ENCODE measurements at regions not wholly inside any gene's neighbourhood (a gene's known extent, or its start where the extent isn't known, plus 50 kb on each side); places are given as distances from the start of the nearest gene placed in this dataset.

- Histone ChIP-seq H3K36me3 (no peaks in the 10 kb centered on the region), H3K27me3 (no peaks in the 10 kb centered on the region), H3K27ac (no peak overlapping the region), H3K4me3 (no peak overlapping the region), H3K9me3 (no peaks in the 10 kb centered on the region), H3K4me1 (no peaks in the 10 kb centered on the region)
- TF ChIP-seq, protein P1, sequence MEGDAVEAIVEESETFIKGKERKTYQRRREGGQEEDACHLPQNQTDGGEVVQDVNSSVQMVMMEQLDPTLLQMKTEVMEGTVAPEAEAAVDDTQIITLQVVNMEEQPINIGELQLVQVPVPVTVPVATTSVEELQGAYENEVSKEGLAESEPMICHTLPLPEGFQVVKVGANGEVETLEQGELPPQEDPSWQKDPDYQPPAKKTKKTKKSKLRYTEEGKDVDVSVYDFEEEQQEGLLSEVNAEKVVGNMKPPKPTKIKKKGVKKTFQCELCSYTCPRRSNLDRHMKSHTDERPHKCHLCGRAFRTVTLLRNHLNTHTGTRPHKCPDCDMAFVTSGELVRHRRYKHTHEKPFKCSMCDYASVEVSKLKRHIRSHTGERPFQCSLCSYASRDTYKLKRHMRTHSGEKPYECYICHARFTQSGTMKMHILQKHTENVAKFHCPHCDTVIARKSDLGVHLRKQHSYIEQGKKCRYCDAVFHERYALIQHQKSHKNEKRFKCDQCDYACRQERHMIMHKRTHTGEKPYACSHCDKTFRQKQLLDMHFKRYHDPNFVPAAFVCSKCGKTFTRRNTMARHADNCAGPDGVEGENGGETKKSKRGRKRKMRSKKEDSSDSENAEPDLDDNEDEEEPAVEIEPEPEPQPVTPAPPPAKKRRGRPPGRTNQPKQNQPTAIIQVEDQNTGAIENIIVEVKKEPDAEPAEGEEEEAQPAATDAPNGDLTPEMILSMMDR (IDR thresholded peaks at IDR 0.05): no peak
- no peak for TF ChIP-seq POLR2AphosphoS5 (IDR thresholded peaks at IDR 0.05)
- TF ChIP-seq POLR2A (IDR thresholded peaks at IDR 0.05): no peak
- DNase-seq (ENCODE audit: low spot score in 2 of 2): no peak
- intact Hi-C loops (cut with DNase I; ENCODE audit: low total_unique reads): no loop called here
Observed at GRCh38 chr13:31485183-31485582, 254.1 kb upstream of the RXFP2 start.

DNA sequence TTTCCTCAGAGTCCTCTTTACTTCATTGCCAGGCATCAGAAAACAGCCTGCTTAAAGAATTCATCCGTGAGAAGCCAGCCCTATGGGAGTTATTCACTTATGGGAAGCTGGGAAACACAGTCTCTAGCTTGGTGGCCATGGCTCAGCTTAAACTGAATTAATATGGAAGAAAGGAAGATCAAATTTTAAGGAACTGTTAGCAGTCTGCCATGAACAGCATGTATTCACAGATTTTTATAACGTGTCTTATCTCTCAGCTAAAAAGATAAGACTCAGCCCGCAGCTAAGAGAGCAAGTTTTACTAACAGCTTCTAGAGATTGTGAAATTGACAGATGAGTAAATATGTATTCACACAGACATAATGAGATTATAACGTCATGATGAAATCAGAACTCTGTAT, 253.7 kb upstream of the RXFP2 start:
- H3K27me3 ChIP-seq: no peaks in the 10 kb centered on the region
- H3K36me3 ChIP-seq: no peaks in the 10 kb centered on the region
- DNase-seq (ENCODE audit: low spot score in 2 of 2): no peak
- H3K27ac ChIP-seq: no peak overlapping the region
- H3K4me1 ChIP-seq: no peaks in the 10 kb centered on the region
- no peak overlapping the region for H3K4me3 ChIP-seq
- intact Hi-C loops (cut with DNase I; ENCODE audit: low total_unique reads): no loop called here
- no peaks in the 10 kb centered on the region for H3K9me3 ChIP-seq
- TF ChIP-seq, protein P1 (IDR thresholded peaks at IDR 0.05): no peak
- TF ChIP-seq POLR2AphosphoS5 (IDR thresholded peaks at IDR 0.05): no peak
- TF ChIP-seq POLR2A (IDR thresholded peaks at IDR 0.05): no peak

- Histone ChIP-seq H3K4me3 (no peak overlapping the region), H3K36me3 (no peaks in the 10 kb centered on the region), H3K27ac (no peak overlapping the region), H3K9me3 (peaks cover 6 to 20% of the 10 kb centered on the region in 2 donors), H3K4me1 (no peaks in the 10 kb centered on the region), H3K27me3 (no peaks in the 10 kb centered on the region)
- intact Hi-C loops (cut with DNase I; ENCODE audit: low total_unique reads): no loop called here
- TF ChIP-seq, protein P1 (IDR thresholded peaks at IDR 0.05): no peak
- TF ChIP-seq POLR2AphosphoS5 (IDR thresholded peaks at IDR 0.05) (no peak), POLR2A (IDR thresholded peaks at IDR 0.05) (no peak)
- no peak for DNase-seq (ENCODE audit: low spot score in 2 of 2)
Observed at GRCh38 chr13:31495336-31495735, 244.0 kb upstream of the RXFP2 start.

DNA sequence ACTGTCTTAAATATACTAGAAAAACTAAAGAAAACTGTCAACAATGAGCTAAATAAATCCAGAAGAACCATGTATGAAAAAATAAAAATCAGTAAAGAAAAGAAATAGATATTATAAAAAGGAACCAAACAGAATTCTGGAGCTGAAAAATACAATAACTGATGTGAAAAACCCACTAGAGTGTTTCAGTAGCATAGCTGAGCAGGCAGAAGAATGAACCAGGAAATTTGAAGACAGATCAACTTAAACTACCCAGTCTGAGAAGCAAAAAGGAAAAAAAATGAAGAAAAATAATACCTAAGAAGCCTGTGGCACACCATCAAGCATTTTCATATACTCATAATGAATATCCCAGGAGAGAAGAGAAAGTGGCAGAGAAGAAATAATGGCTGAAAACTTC, 240.1 kb upstream of the RXFP2 start:
- Histone ChIP-seq H3K27me3 (no peaks in the 10 kb centered on the region), H3K36me3 (no peaks in the 10 kb centered on the region), H3K4me1 (no peaks in the 10 kb centered on the region), H3K27ac (no peak overlapping the region), H3K4me3 (no peak overlapping the region), H3K9me3 (peaks cover 6 to 30% of the 10 kb centered on the region in 2 donors)
- intact Hi-C loops (cut with DNase I; ENCODE audit: low total_unique reads): no loop called here
- no peak for DNase-seq (ENCODE audit: low spot score in 2 of 2)
- TF ChIP-seq POLR2AphosphoS5 (IDR thresholded peaks at IDR 0.05): no peak
- TF ChIP-seq, protein P1 (IDR thresholded peaks at IDR 0.05): no peak
- no peak for TF ChIP-seq POLR2A (IDR thresholded peaks at IDR 0.05)

GRCh38 chr13:31503626-31504025, 235.7 kb upstream of the RXFP2 start:
- Histone ChIP-seq H3K27me3 (no peaks in the 10 kb centered on the region), H3K4me1 (no peaks in the 10 kb centered on the region), H3K9me3 (peaks cover 5 to 22% of the 10 kb centered on the region in 2 donors), H3K36me3 (no peaks in the 10 kb centered on the region), H3K4me3 (no peak overlapping the region), H3K27ac (no peak overlapping the region)
- no peak for TF ChIP-seq POLR2AphosphoS5 (IDR thresholded peaks at IDR 0.05)
- TF ChIP-seq, protein P1 (IDR thresholded peaks at IDR 0.05): no peak
- TF ChIP-seq POLR2A (IDR thresholded peaks at IDR 0.05): no peak
- intact Hi-C loops (cut with DNase I; ENCODE audit: low total_unique reads): no loop called here
- DNase-seq (ENCODE audit: low spot score in 2 of 2): no peak

All from breast epithelium (tissue), 4 donors.